RWPE2 (cell line): ENCODE measurements at regions not wholly inside any gene's neighbourhood (a gene's known extent, or its start where the extent isn't known, plus 50 kb on each side); places are given as distances from the start of the nearest gene placed in this dataset.
"Not testable (repeated sequence)": the region's sequence is repeated elsewhere in the genome, so short reads cannot be mapped to it uniquely, and the experiment has no call there.

Experiments used
- ATAC-seq: fragments of 200-7000 bp; cut with Tn5 transposase; 3 replicates; pipeline ENCODE4 v1.9.1; 2021; ENCODE audit warnings: low read depth
- DNase-seq: peaks from one replicate; pipeline ENCODE4 v3.0.0-alpha.2; 2020; ENCODE audit warnings: low spot score
- H3K27ac ChIP-seq: fragments of 450-650 bp; 2 replicates; pipeline ENCODE4 v1.5.1; 2017; ENCODE audit warnings: mild to moderate bottlenecking; ENCODE audit not compliant: poor library complexity, severe bottlenecking
- H3K27me3 ChIP-seq: fragments of 250-450 bp; sonication (Bioruptor Pico); 2 replicates; pipeline ENCODE4 v1.5.1; 2021; ENCODE audit warnings: mild to moderate bottlenecking, moderate library complexity; ENCODE audit not compliant: insufficient read depth, poor library complexity, severe bottlenecking
- H3K36me3 ChIP-seq: fragments of 250-450 bp; sonication (Bioruptor Pico); 2 replicates; pipeline ENCODE4 v1.5.1; 2020; ENCODE audit warnings: low read depth, mild to moderate bottlenecking, moderate library complexity
- H3K4me1 ChIP-seq: fragments of 250-450 bp; sonication (Bioruptor Pico); 2 replicates; pipeline ENCODE4 v1.5.1; 2021; ENCODE audit warnings: mild to moderate bottlenecking, moderate library complexity; ENCODE audit not compliant: insufficient read depth, poor library complexity, severe bottlenecking
- H3K4me3 ChIP-seq: fragments of 250-450 bp; sonication (Bioruptor Pico); 2 replicates; pipeline ENCODE4 v1.5.1; 2021; ENCODE audit warnings: mild to moderate bottlenecking, moderate library complexity; ENCODE audit not compliant: severe bottlenecking
- H3K9me3 ChIP-seq: fragments of 250-450 bp; sonication (Bioruptor Pico); 2 replicates; pipeline ENCODE4 v1.5.1; 2021; ENCODE audit warnings: mild to moderate bottlenecking, moderate library complexity; ENCODE audit not compliant: severe bottlenecking
- CTCF ChIP-seq: fragments of 450-650 bp; IDR thresholded peaks from one replicate; pipeline ENCODE4 v1.5.1; 2017; ENCODE audit warnings: mild to moderate bottlenecking, moderate library complexity; ENCODE audit not compliant: poor library complexity, severe bottlenecking

GRCh38 chr22:25495285-25495684 lies 69.2 kb upstream of the GRK3 start:
- Histone ChIP-seq H3K4me3 (no peak overlapping the region), H3K4me1 (no peaks in the 10 kb centered on the region), H3K27me3 (no peaks in the 10 kb centered on the region), H3K27ac (no peak overlapping the region), H3K9me3 (no peaks in the 10 kb centered on the region), H3K36me3 (no peaks in the 10 kb centered on the region)
- ATAC-seq (no peak), DNase-seq (no peak)
- TF ChIP-seq CTCF = no peak

DNA sequence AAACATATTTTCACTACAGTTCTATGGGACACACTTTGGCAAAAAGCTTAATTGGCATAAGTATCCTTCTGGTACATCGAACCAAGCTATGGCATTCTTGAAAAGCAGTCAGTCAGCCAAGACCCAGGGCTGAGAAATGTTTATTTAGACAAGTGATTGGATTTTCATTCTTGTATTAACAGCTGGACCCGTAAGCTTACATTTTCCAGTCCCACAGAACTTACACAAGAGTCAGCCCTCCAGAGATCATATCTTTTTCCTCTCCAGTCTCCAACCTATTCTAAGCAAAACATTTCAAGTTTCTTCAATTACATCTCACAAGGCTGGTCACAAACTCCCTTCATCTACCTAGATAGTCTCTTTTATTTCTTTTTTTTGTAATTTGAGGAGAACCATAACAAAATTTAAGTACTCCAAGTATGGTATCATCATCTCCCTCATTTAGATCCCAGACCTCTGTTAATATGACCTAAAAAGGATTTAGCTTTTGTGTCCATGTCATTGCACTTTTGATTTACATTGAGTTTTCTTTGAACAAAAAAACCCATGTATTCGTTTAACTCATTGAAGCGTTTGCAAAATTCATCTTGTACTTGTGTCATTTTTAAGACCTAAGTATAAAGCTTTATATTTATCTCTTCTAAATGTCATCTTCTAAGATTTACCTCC lies 67.9 kb upstream of the GRK3 start:
- ATAC-seq (no peak), DNase-seq (no peak)
- H3K27ac ChIP-seq = no peak overlapping the region

GRCh38 chr22:25497181-25497641 lies 67.3 kb upstream of the GRK3 start:
- Histone ChIP-seq H3K4me1 (no peaks in the 10 kb centered on the region), H3K36me3 (no peaks in the 10 kb centered on the region), H3K9me3 (no peaks in the 10 kb centered on the region), H3K4me3 (no peak overlapping the region), H3K27me3 (no peaks in the 10 kb centered on the region), H3K27ac (no peak overlapping the region)
- DNase-seq = no peak
- no peak for ATAC-seq
- TF ChIP-seq CTCF = no peak

More for the DNA sequence above, 67.9 kb upstream of the GRK3 start:
- Histone ChIP-seq H3K27me3 (no peaks in the 10 kb centered on the region), H3K36me3 (no peaks in the 10 kb centered on the region), H3K4me3 (no peak overlapping the region), H3K4me1 (no peaks in the 10 kb centered on the region), H3K9me3 (no peaks in the 10 kb centered on the region)
- TF ChIP-seq CTCF = no peak

GRCh38 chr22:25497716-25498115 lies 66.8 kb upstream of the GRK3 start:
- Histone ChIP-seq H3K36me3 (no peaks in the 10 kb centered on the region), H3K9me3 (no peaks in the 10 kb centered on the region), H3K4me3 (no peak overlapping the region), H3K27ac (no peak overlapping the region), H3K4me1 (no peaks in the 10 kb centered on the region), H3K27me3 (no peaks in the 10 kb centered on the region)
- ATAC-seq = no peak
- no peak for TF ChIP-seq CTCF
- no peak for DNase-seq

- not testable (repeated sequence) for H3K4me1 ChIP-seq, H3K36me3 ChIP-seq, H3K4me3 ChIP-seq, ATAC-seq, H3K9me3 ChIP-seq, H3K27me3 ChIP-seq, DNase-seq, H3K27ac ChIP-seq
Measured at GRCh38 chr22:25500671-25501070, 63.8 kb upstream of the GRK3 start.

DNA sequence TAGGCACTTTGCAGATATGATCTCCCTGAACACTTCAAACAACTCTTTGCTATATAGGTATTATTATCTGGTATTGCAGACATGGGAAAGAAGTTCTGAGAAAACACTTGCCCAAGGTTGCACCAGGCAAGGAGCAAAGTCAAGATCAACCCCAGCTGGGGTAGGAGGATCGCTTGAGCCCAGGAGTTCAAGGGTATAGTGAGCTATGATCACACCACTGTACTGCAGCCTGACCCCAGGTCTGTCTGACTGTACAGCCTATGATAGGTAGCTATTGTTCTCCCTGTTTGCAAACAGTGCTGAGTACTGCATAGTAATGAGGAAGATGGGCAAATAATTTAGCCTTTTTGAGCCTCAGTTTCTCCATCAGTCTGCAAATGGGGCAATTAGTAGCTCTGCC lies 60.5 kb upstream of the GRK3 start:
- not testable (repeated sequence) for H3K4me3 ChIP-seq, H3K27me3 ChIP-seq, ATAC-seq, H3K4me1 ChIP-seq, DNase-seq, H3K27ac ChIP-seq, H3K36me3 ChIP-seq, H3K9me3 ChIP-seq
